HepG2 (cell line): ENCODE measurements at regions not wholly inside any gene's neighbourhood (a gene's known extent, or its start where the extent isn't known, plus 50 kb on each side); places are given as distances from the start of the nearest gene placed in this dataset.

Experiments
- CHD2 ChIP-seq: IDR thresholded peaks from 2 replicates; pipeline ENCODE4 v1.6.1; 2011; ENCODE audit warnings: low read depth, low read length, improper control_type of control experiment
- HOXA7 ChIP-seq: sonication (generic); formaldehyde crosslinking; IDR thresholded peaks from 2 replicates; pipeline ENCODE4 v1.8.1; 2022; ENCODE audit warnings: mild to moderate bottlenecking, missing genetic modification reagents, moderate library complexity
- HOXD1 ChIP-seq: sonication (generic); formaldehyde crosslinking; IDR thresholded peaks from 2 replicates; pipeline ENCODE4 v1.5.0; 2020; ENCODE audit warnings: missing genetic modification reagents
- MYNN ChIP-seq: sonication (generic); formaldehyde crosslinking; IDR thresholded peaks from 2 replicates; pipeline ENCODE4 v1.4.0; 2020; ENCODE audit warnings: mild to moderate bottlenecking, low read depth, missing genetic modification reagents
- ZFP82 ChIP-seq: sonication (generic); formaldehyde crosslinking; IDR thresholded peaks from 2 replicates; pipeline ENCODE4 v1.5.1; 2020; ENCODE audit warnings: mild to moderate bottlenecking, missing genetic modification reagents, borderline replicate concordance
- ZNF468 ChIP-seq: sonication (generic); formaldehyde crosslinking; IDR thresholded peaks from 2 replicates; pipeline ENCODE4 v1.8.0; 2022; ENCODE audit warnings: mild to moderate bottlenecking, moderate library complexity, missing genetic modification reagents

DNA sequence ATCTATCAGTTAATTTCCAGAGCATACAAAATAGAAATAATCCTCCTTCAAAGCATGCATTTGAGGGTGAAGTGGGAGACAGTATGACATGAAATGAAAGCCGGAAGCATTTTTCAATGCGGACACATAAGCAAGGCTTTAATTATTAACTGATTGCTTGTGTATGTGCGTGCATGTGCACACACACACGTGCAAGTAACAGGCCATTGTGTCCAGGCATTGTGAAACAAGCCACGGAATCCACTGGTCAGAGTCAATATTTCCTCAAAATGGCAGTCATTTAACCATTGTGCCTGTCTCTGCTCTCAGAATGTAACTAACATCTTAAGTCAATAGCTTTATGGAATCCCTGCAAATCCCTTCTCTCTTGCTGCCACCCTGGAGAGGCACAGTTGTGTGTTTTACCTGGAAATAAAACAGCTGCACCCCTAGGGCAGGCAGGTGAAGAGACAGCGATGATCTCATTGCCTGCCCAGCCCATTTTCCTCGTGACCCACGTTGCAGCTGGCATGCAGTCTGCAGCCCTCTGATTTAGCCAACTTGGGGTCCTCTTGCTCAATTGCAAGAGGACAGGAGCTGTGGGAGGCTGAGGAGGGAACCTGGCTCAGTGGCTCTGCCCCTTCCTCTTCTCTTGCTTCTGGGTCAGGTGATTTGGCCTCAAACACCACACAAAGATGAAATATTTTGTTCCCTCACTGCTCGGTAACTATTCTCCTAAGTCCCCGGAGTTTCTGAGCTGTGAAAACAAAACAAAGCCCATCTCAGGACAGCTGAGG lies 500.9 kb upstream of the ZMIZ1 start:
- TF ChIP-seq HOXA7 (no peak), MYNN (no peak), HOXD1 (CRISPR knock-in tag) (no peak), ZFP82 (CRISPR knock-in tag) (no peak), CHD2 (no peak), ZNF468 (CRISPR knock-in tag) (no peak)
